ENCODE measurements at regions not wholly inside any gene's neighbourhood (a gene's known extent, or its start where the extent isn't known, plus 50 kb on each side); places are given as distances from the start of the nearest gene placed in this dataset.
"Not testable (repeated sequence)": the region's sequence is repeated elsewhere in the genome, so short reads cannot be mapped to it uniquely, and the experiment has no call there.

DNA sequence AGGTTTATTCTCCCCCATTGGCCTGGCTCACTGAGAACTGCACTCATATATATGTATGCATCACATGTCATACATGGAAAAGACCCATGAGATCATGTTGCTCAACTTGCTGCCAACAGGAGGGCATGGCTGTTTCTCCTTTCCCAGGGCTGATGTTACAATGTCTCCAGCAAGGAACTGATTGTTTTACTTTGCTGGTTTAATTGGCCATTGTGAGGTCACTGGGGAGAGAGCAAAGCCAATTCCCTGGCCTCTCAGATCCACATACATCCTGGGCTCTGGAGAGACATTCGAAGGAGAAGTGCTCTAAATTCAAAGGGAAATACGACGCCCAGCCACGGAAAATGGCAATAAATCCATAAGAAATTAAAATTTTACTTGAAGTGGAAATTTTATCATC, 287.8 kb downstream of the WDR11 start:
- no peak for DNase-seq

DNA sequence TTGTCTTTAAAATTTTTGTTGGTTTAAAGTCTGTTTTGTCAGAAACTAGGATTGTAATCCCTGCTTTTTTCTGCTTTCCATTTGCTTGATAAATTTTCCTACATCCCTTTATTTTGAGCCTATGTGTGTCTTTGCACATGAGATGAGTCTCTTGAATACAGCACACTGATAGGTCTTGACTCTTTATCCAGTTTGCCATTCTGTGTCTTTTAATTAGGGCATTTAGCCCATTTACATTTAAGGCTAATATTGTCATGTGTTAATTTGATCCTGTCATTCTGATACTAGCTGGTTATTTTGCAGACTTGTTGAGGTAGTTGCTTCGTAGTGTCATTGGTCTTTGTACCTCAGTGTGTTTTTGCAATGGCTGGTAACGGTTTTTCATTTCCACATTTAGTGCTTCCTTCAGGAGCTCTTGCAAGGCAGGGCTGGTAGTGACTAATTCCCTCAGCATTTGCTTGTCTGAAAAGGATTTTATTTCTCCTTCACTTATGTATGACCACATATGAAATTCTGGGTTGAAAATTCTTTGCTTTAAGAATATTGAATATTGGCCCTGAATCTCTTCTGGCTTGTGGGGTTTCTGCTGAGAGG, 294.7 kb downstream of the WDR11 start:
- DNase-seq = not testable (repeated sequence)

DNA sequence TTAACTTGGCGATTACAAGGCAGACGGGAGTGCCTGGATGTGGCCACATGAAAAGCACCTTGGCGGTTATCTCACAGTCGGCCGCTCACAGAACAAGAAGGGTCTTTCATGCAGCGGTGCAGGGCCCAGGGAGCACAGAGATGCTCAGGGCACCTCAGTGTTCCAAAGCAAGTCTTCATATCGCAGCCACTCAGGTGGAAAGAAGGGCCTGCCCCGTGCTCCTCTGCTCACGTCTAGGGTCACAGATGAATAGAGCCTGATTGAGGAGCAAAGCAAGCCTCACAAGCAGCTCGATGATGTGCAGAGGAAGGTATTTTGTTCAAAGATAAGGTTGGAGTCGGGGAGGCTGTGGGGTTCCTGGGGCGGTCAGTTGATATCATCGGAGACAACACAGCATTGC, 297.8 kb downstream of the WDR11 start:
- no peak for DNase-seq

DNA sequence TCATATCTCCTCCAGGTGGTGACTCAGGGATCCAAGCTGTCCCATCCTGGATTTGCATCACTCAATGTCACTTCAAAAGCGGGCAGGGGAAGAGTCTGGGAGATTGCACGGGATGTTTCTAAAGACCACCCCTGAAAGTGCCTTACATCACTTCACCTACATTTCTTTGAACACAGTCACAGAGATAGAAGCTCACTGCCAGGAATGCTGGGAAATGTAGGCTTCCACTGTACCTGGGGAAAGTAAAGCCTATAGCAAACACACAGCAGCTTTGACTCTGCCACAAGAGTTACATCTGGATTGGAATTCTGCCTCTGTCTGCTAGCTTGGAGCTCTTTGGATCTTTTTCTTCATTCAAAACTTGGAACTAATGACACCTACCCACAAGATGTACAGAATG, 300.9 kb downstream of the WDR11 start:
- no peak for DNase-seq

DNA sequence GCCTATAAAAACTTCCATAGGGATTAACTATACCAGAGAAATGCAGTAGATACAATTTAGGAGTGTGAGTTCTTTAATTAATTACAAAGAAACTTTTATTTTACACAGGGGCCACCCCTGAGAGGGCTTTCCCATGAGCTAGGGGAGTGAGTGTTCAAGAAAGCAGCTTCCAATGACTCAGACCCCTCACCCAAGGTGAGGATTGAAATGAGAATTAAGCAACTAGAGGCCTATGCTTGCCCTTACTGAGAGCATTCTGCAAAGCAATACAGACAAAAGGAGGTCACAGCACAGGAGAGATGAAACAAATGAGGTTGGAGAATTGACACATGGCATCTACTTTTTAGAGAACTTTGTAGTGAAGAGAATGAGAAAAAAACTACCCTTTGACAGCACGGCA, 301.8 kb downstream of the WDR11 start:
- no peak for DNase-seq

DNA sequence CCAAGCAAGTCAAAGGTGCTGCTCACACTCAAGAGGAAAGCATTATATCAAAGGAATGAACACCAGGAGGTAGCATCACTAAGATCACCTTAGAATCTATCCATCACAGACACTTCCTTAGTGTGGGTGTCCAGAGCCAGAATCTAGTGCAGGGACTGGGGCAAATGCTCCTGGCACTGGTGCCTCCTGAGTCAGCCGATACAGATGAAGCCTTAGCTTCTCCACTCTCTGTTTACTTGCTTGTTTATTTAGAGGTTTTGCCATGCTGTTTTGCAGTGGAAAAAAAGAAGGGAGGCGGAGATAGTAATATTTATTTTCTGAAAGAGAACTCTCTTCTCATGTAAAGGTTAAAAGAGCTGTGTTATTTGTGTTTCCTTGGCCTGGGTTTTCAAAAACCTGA, 303.1 kb downstream of the WDR11 start:
- no peak for DNase-seq

DNA sequence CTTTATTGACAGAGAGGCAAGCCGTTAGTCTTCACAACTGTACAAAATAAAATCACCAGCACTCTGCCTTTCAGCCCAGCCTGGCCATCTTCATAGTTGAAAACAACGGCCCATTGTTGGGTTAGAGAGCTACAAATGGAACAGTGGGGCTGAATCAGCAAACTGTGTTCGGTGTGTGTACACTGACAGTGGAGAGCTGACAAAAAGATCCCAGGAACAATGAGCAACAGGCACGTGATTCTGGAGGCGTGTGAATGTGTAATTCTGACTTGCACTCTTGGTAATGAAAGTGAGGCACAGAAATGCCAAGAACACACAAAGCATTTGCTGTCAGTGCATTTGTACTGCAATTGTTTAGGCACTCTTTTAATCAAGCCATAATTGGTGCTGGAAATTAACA, 303.7 kb downstream of the WDR11 start:
- no peak for DNase-seq

DNA sequence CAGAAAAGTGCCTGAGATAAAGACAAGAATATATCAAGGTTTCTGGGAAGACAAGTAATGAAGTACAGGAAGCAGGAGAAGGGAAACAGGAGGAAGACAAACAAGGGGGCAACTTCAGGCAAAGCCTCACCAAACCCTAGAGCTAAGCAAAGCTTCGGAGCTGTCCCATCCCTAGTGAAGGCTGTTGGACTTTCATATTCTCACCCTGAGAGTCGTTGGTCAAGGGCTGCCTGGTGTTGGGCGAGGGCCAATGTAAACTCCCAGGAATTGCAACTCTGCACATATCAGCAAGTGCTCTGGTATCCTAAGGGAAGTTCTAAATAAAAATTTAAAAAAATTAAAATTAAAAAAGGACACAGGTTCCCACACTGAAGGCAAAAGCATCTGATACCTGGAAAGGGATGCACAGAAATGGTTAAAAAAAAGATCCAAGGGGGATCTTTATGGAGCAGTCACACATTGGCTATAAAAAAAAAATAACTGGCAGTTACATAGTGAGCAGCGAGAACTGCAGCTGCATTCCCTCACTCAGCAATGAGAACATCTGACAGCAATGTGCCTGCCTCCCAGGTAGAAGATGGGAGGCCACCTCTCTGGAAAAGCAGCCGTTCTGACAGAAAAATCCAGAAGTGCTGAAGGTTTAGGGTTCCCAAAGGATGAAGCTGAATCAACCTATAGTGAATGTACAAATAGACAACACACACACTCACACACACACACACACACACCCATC, 304.7 kb downstream of the WDR11 start:
- no peak for DNase-seq

DNA sequence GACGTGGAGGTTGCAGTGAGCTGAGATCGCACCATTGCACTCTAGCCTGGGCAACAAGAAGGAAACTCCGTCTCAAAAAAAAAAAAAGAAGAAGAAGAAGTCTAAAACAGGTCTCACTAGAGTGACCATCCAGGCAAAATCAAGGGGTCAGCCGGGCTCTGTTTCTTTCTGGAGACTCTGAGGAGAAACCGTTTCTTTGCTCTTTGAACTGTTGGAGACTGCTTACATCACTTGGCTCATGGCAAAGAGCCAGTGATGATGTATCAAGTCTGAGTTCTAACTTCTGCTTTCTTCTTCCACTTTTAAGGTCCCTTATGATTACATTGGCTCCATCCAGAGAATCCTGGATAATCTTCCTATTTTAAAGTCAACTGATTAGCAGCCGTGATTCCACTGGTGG, 306.8 kb downstream of the WDR11 start:
- DNase-seq = peak; percentile 9 to 38

DNA sequence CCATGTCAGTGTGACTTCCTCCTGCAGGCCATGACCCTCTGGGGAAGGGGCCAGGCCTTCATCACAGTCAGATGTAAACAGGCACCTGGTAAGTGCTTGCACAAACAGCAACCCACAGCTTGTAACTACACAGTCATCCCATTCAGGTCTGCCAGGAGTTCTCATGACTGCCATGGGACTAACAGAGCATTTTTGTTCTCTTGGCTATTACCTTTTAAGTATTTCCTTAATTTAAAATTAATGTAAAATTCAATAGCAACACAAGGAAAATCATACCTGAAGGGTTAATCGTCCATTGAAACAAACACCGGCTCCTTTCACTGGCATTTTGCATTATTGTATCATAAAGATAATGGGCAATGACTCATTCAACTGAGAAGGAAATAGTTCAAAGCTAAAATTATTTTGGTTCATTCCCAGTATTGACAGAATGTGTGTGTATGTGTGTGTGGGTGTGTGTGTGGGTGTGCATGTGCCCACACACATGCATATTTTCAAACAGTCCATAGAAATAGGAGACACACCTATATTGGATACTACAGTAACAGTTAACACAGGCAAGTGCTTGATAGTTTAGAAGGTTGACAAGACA, 307.9 kb downstream of the WDR11 start:
- no peak for DNase-seq

DNA sequence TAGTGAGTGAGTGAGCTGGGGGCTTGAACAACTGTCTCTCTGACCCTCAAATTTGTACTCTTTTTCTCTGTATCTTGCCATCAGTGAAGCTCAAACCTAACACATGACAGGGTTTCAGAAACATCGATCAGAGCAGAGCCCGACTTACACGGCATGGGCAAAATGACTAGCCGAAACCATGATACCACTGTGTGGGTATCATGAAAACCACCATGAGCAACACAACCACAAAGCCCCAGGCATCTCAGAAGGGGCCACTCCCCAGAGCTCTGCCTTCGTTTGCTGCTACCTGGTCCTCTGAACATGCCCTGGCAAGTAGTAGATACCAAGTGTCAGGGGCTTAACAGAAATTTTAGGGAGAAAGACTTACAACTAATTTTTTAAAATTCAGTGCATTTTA, 308.5 kb downstream of the WDR11 start:
- no peak for DNase-seq

DNA sequence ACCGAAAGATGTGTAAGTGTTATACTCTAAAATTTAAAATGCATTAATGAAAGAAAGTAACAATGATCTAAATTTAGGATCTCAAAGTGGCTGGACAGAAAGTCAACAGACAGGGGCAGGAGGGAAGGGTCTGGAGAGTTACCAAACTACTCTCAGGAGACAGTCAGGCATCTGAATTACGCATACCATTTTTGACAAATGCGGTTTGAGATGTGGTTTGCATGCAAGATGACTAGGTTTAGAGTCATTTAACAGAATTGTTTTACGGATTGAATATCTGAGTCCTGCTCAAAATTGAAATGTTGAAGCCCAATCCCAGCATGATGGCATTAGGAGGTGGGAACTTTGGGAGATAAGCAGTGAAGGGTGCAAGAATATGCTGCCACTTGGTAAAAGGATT, 314.1 kb downstream of the WDR11 start:
- no peak for DNase-seq

DNA sequence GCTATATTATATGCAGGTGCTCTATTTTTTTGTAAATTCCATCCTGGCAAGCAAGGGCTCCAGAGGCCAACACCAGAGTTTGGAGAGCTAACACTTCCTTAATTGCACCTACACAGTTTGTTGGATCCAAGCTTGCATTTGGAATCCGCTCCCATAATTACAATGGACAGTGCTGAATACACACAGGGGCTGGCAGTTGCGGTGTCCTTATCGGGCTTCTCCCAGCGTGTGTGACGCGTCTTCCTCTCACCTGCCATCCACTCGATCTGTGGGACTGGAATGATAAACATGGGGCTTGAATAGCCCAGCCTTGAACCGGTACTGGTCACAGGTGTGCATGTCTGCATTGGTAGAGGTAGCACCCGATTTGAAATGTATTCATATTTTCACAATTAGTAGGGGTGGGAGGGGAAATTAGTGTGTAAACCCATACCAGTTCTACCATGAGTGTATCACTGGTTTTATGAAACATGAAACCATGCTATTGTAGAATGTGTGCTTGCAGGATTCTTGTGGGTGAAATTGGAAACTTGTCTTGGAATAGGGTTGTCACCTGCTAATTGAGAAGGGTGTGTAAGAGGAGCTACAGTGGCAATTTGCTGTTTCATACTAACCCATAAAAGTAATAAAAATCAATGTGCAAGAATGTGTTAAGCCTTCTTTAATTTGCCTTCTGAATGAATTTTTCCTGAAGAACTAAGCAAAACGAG, 316.5 kb downstream of the WDR11 start:
- DNase-seq = no peak

DNA sequence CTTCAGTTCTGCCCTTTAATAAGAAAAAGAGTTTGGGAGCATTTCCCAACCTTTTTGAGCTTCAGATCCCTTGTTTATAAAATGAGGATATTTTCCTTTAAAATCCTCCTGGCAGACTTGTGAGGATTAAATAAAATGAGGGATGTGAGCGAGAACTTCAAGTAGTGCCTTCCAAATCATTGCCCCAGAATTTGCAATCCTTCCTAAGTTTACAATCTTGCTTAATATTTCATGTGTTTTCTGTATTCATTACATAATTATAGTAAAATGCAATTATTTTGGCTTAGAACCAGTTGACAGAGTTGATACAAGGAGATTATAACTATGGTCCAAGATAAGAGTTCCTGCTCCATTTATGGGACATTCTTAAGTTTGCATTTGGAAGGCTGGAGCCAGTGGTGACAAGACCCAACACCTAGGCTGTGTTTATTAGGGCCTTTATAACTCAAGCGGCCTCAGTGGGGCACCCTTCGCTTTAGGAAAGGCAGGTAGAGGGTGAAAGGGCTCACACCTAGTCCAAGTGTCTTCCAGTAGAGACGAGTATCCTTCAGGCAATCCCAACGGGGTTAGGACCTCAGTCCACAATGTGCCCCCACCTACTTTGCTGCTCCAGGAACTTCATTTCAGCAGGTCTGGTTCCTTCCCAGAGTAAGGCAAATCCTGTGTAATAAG, 317.5 kb downstream of the WDR11 start:
- DNase-seq = no peak

DNA sequence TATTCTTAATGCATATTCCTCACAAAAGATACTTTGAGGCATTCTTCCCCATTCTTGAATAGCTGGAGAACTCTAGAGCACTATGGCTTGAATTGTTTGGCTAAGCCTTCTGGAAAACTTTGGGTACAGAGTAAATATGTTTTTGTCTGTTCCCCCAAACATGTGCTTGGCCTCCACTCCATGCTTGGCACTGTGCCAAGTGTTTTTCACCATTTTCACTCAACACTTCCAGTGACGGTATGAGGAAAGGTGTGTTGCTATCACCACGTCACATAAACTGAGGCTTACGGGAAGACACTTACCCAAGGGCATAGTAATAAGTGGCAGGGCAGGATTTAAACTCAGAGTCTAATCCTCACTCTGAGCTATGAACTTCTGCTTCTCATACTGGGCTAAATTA, 318.2 kb downstream of the WDR11 start:
- no peak for DNase-seq

DNA sequence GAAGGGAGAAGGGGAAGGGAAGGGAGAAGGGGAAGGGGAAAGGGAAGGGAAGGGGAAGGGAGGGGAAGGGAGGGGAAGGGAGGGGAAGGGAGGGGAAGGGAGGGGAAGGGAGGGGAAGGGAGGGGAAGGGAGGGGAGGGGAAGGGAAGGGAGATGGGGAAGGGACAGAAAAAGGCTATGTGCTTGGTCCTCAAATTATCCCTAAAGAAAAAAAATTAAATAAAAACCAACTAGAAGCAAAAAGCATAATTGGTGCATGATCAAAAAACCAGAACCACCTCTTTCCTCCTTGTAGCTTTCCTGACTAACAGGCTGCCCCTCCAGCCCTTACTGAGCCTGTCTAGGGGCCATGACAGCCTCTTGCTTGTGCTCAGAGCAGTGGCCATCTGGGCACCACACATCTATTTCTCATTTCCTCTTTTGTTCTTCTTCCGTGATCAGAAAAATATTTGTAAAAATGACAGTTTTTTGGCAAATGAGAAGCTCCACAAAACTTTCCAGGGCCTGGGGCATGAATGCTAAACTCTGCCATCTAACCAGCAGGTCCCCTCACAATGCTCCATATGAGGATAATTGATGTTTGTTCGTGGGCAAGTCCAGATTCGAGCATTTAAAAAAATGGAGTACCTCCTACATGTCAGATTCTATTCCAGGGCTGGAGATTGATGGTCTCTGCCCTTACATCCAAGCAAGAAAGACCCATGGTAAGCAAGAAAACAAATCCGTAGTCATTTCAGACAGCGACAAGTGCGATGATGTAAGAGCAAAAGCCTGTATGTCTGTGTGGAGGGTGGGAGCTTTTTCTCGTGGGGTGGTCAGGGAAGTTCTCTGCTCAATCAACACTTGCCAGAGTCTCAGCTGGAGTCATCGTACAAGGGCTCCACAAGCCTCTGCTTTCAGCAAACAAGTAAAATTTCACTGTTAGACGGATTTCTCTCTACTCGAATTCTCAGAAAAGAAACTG, 320.9 kb downstream of the WDR11 start:
- no peak for DNase-seq

DNA sequence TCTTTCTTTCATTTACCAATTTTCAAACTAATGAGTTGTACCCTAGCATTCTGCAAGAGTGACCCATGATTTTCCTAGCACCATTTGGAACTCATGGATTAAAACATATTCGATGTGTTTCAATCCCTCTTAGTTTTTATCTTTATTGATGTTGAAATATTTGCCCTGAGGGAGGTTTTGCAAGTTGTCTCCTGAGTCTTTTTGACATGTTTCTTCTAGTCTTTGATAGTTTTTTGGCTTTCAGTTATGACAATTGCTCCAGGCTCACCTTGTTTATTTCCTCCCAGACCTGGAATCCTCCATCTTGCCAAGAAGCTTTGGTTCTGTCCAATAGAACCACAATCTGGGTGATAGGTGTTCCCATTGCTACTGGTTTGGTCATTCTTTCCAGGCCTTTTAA, 327.8 kb downstream of the WDR11 start:
- DNase-seq = no peak

DNA sequence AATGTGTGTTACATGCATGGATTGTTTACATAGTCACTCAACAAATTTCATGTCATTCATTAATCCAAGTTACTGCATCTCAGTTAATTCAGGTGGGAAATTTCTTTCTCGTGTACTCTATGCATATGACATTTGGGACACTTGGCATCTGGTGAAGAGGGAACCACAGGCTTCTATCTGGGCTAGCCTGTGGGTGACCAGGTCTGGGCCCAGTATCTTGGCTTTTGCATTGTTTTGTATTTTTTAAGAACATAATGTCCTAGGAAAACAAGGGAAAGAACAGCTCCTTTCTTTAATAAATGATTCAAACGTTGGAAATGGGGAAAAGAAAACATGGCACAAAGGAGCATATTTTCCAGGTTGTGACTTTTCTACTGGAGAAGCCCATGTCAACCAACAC, 331.1 kb downstream of the WDR11 start:
- DNase-seq = no peak

DNA sequence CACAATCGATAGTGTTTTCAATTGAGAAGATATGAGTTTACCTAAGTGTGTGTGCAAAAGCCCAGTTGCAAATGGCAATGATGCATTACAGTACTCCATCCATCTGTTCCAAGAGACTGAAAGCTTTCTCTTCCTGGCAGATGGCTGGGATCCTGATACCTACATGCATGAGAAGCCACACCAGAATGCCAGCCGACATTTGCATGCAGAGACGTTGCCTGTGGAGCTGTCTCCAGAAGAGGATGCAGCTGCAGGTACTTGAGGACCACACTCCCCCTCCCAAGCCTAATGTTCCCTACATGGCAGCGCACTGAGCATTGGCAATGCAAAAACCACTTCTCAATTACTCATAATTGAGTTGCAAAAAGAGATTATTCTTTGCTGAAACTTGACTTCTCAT, 332.1 kb downstream of the WDR11 start:
- DNase-seq = no peak

DNA sequence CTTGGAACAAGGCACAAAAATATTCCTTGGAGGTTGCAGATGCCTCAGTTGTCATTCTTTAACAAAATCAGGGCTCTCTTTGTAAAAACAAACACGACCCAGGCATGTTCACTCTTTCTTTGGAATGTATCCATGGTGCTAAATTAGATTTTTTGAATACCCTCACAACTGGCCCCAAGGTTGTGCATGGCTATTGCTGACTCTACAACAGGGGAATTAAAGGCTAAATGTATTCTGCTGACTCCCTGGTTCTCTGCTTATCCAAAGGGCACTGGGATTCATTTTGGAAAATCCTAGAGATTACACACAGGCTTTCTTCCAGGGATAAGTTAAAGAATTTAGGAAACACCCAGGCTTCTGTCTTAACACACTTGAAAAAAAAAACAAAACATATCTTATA, 332.5 kb downstream of the WDR11 start:
- no peak for DNase-seq

DNA sequence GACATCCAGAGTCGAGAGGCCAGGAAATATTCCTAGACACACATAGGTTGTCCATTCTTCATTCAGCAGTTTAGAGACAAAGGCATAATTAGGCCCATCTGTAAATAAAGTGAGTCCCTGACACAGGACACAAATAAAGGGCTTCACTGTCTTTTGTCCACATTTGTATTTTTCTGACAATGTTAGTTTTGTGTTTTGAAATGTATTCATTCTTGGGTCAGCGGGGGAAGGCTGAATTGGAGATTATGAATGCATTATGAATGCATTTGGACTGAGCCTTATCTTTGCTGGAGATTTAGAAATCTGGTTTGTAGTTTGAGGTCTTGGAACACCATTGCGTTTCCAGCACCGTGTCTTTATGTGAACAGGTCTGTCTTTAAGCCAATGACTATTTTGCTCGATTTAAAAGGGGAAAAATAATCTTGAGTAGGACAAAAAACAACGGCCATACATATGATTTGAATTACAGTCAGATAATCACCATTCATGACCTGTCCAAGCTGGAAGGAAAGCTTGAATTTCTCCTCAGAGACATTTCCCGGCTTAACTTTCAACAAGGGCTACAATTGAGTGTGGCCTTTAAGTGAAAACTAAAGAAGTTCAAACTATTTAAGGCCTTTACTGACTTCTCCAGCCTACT, 334.8 kb downstream of the WDR11 start:
- DNase-seq = no peak

DNA sequence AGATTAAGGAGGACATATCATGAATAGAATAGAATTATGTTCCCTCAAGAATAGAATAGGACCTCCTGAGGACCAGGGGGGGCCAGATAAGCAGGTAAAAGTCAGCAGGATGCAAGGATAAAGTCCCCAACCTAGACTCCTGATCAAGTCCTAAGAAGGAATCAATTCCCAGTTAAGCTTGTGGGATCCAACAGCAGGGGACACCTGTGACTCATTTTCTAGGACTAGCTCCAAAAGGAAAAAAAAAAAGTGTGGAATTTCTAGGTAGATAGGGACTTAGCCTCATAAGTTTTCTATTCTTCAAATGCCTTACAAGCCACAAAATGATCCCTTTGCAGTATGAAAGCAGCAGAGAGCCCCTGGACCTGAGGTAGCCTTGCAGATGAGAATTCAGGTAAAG, 336.2 kb downstream of the WDR11 start:
- DNase-seq = no peak

Data from Kasumi-1 (cell line).